HepG2 (cell line): ENCODE measurements at regions not wholly inside any gene's neighbourhood (a gene's known extent, or its start where the extent isn't known, plus 50 kb on each side); places are given as distances from the start of the nearest gene placed in this dataset.

Experiments
- ATAC-seq: fragments of 200-7000 bp; cut with Tn5 transposase; 3 replicates; pipeline ENCODE4 v1.9.1; 2020; ENCODE audit warnings: mild to moderate bottlenecking, moderate library complexity
- BruUV-seq: library from RNA; stranded (reverse); fragments of 400-500 nt; replicated peaks from 2 replicates; lab custom pipeline; 2021; lab: Mats Ljungman, UMichigan
- CTCF ChIA-PET: fragments of 300-600 bp; formaldehyde crosslinking; extraction: SDS; loops from one replicate; lab custom pipeline; 2021; ENCODE audit warnings: low total read pairs, inconsistent platforms, low intra/inter-chr PET ratio; lab: Yijun Ruan, JAX
- POLR2A ChIA-PET: fragments of 350-600 bp; sonication (Branson Sonifier 250); formaldehyde crosslinking; loops from one replicate; lab custom pipeline; 2020; ENCODE audit warnings: antibody characterized with exemption, inconsistent platforms; lab: Yijun Ruan, JAX
- DNase-seq: peaks from one replicate; pipeline ENCODE4 v3.0.0-alpha.2; 2015; ENCODE audit warnings: low spot score
- FAIRE-seq: peaks from 3 replicates; lab custom pipeline; 2011; peaks lifted over from hg19 to GRCh38; lab: Jason Lieb, UNC
- H2AFZ ChIP-seq: one replicate; pipeline ENCODE4 v1.6.1; 2011; ENCODE audit warnings: low read length, inconsistent platforms
- H3K27ac ChIP-seq: fragments of 300-600 bp; 3 replicates; pipeline ENCODE4 v1.8.0; 2011; ENCODE audit warnings: mixed run types, mild to moderate bottlenecking, mixed read lengths, low read length, inconsistent platforms; ENCODE audit not compliant: insufficient read depth; ENCODE audit errors: extremely low read length
- H3K27me3 ChIP-seq, 2 experiments: fragments of 200-600 bp in 1 of 2; 2 replicates in 1 of 2; 3 replicates in 1 of 2; pipeline versions ENCODE4 v1.6.0 to v1.8.0; 2011; ENCODE audit warnings: low read length in 2 of 2, mild to moderate bottlenecking in 2 of 2, moderate library complexity in 2 of 2, inconsistent platforms in 1 of 2; ENCODE audit not compliant: insufficient read depth in 2 of 2, control insufficient read depth in 1 of 2
- H3K36me3 ChIP-seq, 2 experiments: fragments of 200-600 bp in 1 of 2; replicated peaks in 1 of 2; 2 replicates in 1 of 2; 3 replicates in 1 of 2; pipeline versions ENCODE4 v1.5.1 to v1.8.0; 2011; ENCODE audit warnings: low read length in 2 of 2, inconsistent platforms in 1 of 2; ENCODE audit not compliant: insufficient read depth in 2 of 2, control insufficient read depth in 1 of 2
- H3K4me1 ChIP-seq: 2 replicates; pipeline ENCODE4 v1.5.1; 2012; ENCODE audit warnings: low read length, inconsistent platforms; ENCODE audit not compliant: insufficient read depth
- H3K4me2 ChIP-seq: 2 replicates; pipeline ENCODE4 v1.6.0; 2011; ENCODE audit warnings: low read depth, low read length, inconsistent platforms
- H3K4me3 ChIP-seq, 3 experiments: fragments of 200-600 bp in 1 of 3; sonication (generic), shearing (Covaris generic) in 1 of 3; replicated peaks in 1 of 3; 2 replicates each; pipeline ENCODE4 v1.5.1; 2011 to 2016; ENCODE audit warnings: low read length in 3 of 3, inconsistent platforms in 2 of 3, low read depth in 2 of 3, mild to moderate bottlenecking in 2 of 3, control low read depth in 1 of 3, mixed read lengths in 1 of 3; ENCODE audit not compliant: insufficient read depth in 1 of 3
- H3K79me2 ChIP-seq: one replicate; pipeline ENCODE4 v1.6.1; 2011; ENCODE audit warnings: low read length, inconsistent platforms; ENCODE audit not compliant: insufficient read depth
- H3K9ac ChIP-seq: 2 replicates; pipeline ENCODE4 v1.6.0; 2011; ENCODE audit warnings: mild to moderate bottlenecking, low read depth, low read length, inconsistent platforms; ENCODE audit not compliant: insufficient read depth
- H3K9me3 ChIP-seq: 2 replicates; pipeline ENCODE4 v1.5.1; 2012; ENCODE audit warnings: mild to moderate bottlenecking, low read length
- H4K20me1 ChIP-seq: 2 replicates; pipeline ENCODE4 v1.6.0; 2011; ENCODE audit warnings: inconsistent platforms, mild to moderate bottlenecking, low read length, moderate library complexity; ENCODE audit not compliant: insufficient read depth
- BRF2 ChIP-seq: sonication (generic); formaldehyde crosslinking; IDR thresholded peaks from 2 replicates; pipeline ENCODE4 v1.8.1; 2022; ENCODE audit warnings: mild to moderate bottlenecking, missing genetic modification reagents
- DMAP1 ChIP-seq: IDR thresholded peaks from 2 replicates; pipeline ENCODE4 v1.6.1; 2016
- ELK4 ChIP-seq: sonication (generic); formaldehyde crosslinking; IDR thresholded peaks from 2 replicates; pipeline ENCODE4 v1.9.0; 2021; ENCODE audit warnings: missing genetic modification reagents, borderline replicate concordance
- KAT2B ChIP-seq: fragments of 150-350 bp; IDR thresholded peaks from 2 replicates; pipeline ENCODE4 v1.6.1; 2014; ENCODE audit warnings: low read depth, low read length, borderline replicate concordance
- MTF1 ChIP-seq: sonication (generic); formaldehyde crosslinking; IDR thresholded peaks from 2 replicates; pipeline ENCODE4 v1.5.0; 2020; ENCODE audit warnings: missing genetic modification reagents
- PATZ1 ChIP-seq: sonication (generic); formaldehyde crosslinking; IDR thresholded peaks from 2 replicates; pipeline ENCODE4 v1.4.0; 2020; ENCODE audit warnings: missing genetic modification reagents
- POLR2AphosphoS2 ChIP-seq: IDR thresholded peaks from 2 replicates; pipeline ENCODE4 v1.6.1; 2011; ENCODE audit warnings: low read depth, low read length, improper control_type of control experiment
- TAF1 ChIP-seq: sonication (generic); formaldehyde crosslinking; IDR thresholded peaks from 2 replicates; pipeline ENCODE4 v1.4.0; 2020; ENCODE audit warnings: missing genetic modification reagents
- TARDBP ChIP-seq: sonication (generic); formaldehyde crosslinking; IDR thresholded peaks from 2 replicates; pipeline ENCODE4 v1.8.0; 2022; ENCODE audit warnings: mild to moderate bottlenecking, missing genetic modification reagents
- THRA ChIP-seq: sonication (generic); formaldehyde crosslinking; IDR thresholded peaks from 2 replicates; pipeline ENCODE4 v1.4.0; 2020; ENCODE audit warnings: missing genetic modification reagents, borderline replicate concordance
- ZBTB4 ChIP-seq: sonication (generic); formaldehyde crosslinking; IDR thresholded peaks from 2 replicates; pipeline ENCODE4 v1.4.0; 2020; ENCODE audit warnings: missing genetic modification reagents, mild to moderate bottlenecking, borderline replicate concordance
- ZNF10 ChIP-seq: sonication (generic); formaldehyde crosslinking; IDR thresholded peaks from 2 replicates; pipeline ENCODE4 v1.4.0; 2020; ENCODE audit warnings: mild to moderate bottlenecking, low read depth, missing genetic modification reagents, borderline replicate concordance
- ZNF232 ChIP-seq: sonication (generic); formaldehyde crosslinking; IDR thresholded peaks from 2 replicates; pipeline ENCODE4 v1.4.0; 2020; ENCODE audit warnings: missing genetic modification reagents, borderline replicate concordance
- ZNF331 ChIP-seq: sonication (generic); formaldehyde crosslinking; IDR thresholded peaks from 2 replicates; pipeline ENCODE4 v1.4.0; 2020; ENCODE audit warnings: missing genetic modification reagents
- ZNF660 ChIP-seq: sonication (generic); formaldehyde crosslinking; IDR thresholded peaks from 2 replicates; pipeline ENCODE4 v1.5.1; 2020; ENCODE audit warnings: mild to moderate bottlenecking, low read depth, missing genetic modification reagents, borderline replicate concordance
- ZNF749 ChIP-seq: sonication (generic); formaldehyde crosslinking; IDR thresholded peaks from 2 replicates; pipeline ENCODE4 v1.8.0; 2022; ENCODE audit warnings: mild to moderate bottlenecking, missing genetic modification reagents, moderate library complexity, borderline replicate concordance
- WGBS: methylation state at CpG from one replicate; pipeline ENCODE4 v1.1.6; 2017; ENCODE audit warnings: low lambda C conversion rate; 5-methylcytosine and 5-hydroxymethylcytosine counted together
- in situ Hi-C: cut with HindIII; loops from 2 replicates; pipeline ENCODE4 v1.10.0; 2017; ENCODE audit warnings: low pct_unique_long_range_greater_than_20kb; ENCODE audit not compliant: extremely low pct_ligation_motif_present
- intact Hi-C: fragments of 100-400 bp; cut with micrococcal nuclease; formaldehyde crosslinking; loops from one replicate; pipeline ENCODE4 v1.10.0; 2022; ENCODE audit not compliant: unreplicated experiment

- Histone ChIP-seq H3K79me2 (no peaks in the 10 kb centered on the region), H3K4me3 (no peak overlapping the region), H3K4me1 (peaks cover 11% of the 10 kb centered on the region), H4K20me1 (no peaks in the 10 kb centered on the region), H3K9ac (no peak overlapping the region), H3K9me3 (no peaks in the 10 kb centered on the region), H3K4me2 (no peak overlapping the region), H3K27me3 (peaks cover 0 to 1% of the 10 kb centered on the region in 2 experiments; a peak in 1 of 5 replicates), H3K27ac (no peak overlapping the region)
- ATAC-seq (no peak), DNase-seq (no peak), FAIRE-seq (no peak)
- intact Hi-C loops (no loop called here), in situ Hi-C loops (no loop called here)
- ChIA-PET CTCF (no interaction called here), POLR2A (no interaction called here)
- WGBS, result 0% methylated on average over 1 of the region's 1 CpG
- TF ChIP-seq THRA (no peak), PATZ1 (no peak), KAT2B (no peak), ZNF660 (no peak), ZNF749 (CRISPR knock-in tag) (no peak), ELK4 (CRISPR knock-in tag) (no peak), ZNF10 (CRISPR knock-in tag) (no peak), ZNF331 (CRISPR knock-in tag) (no peak), TAF1 (CRISPR knock-in tag) (no peak), TARDBP (CRISPR knock-in tag) (no peak), ZBTB4 (CRISPR knock-in tag) (no peak), ZNF232 (no peak), BRF2 (no peak), POLR2AphosphoS2 (no peak), MTF1 (CRISPR knock-in tag) (no peak), DMAP1 (CRISPR knock-in tag) (no peak)
- TF ChIP-seq, all 625 proteins: peak for 0
- Histone ChIP-seq H2AFZ (no peak overlapping the region), H3K36me3 (no peaks in the 10 kb centered on the region)
- no TSS peak for BruUV-seq
Measured at GRCh38 chr4:52196606-52197130, 145.6 kb downstream of the SPATA18 start.
